ENCODE measurements at regions not wholly inside any gene's neighbourhood (a gene's known extent, or its start where the extent isn't known, plus 50 kb on each side); places are given as distances from the start of the nearest gene placed in this dataset.

DNA sequence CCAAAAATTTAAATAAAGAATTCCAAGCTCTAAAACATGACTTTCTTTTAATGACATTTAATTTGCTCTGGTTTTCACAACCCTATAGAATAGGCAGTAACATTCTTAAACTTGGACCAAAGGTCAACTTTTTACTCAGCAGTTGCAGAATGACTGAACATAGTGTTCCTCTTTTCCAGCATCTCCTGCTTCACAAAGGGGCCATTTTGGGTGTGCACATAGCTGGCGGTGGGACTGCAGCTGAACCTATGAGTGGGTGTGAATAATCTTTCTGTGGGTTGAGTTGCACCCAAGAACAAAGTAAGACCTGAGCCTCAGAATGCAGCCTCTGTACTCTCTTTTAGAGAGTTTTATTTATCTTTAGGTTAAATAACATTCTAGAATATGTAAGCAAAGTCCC is 96.9 kb upstream of the HAPLN1 start:
- ChIA-PET CTCF (no interaction called here), POLR2A (no interaction called here)
- Histone ChIP-seq H3K4me3 (ENCODE audit: low read depth in 2 of 2, low read length in 1 of 2) (no peak overlapping the region), H3K36me3 (replicated peaks in 1 of 2; ENCODE audit: control insufficient read depth in 1 of 2, insufficient read depth in 2 of 2, low read length in 1 of 2) (no peaks in the 10 kb centered on the region), H3K27ac (ENCODE audit: low read depth in 2 of 2, low read length in 1 of 2) (no peak overlapping the region), H3K9me2 (no peaks in the 10 kb centered on the region; the same call in 1 of the 2 replicates), H4K20me1 (ENCODE audit: insufficient read depth) (no peaks in the 10 kb centered on the region), H3K27me3 (ENCODE audit: insufficient read depth) (no peaks in the 10 kb centered on the region), H2AFZ (ENCODE audit: low read depth) (no peak overlapping the region), H3K9ac (no peak overlapping the region), H3K79me2 (ENCODE audit: insufficient read depth) (no peaks in the 10 kb centered on the region), H3K4me1 (ENCODE audit: control insufficient read depth in 1 of 2, insufficient read depth in 2 of 2, low read depth in 1 of 2, low read length in 1 of 2) (no peaks in the 10 kb centered on the region), H3K4me2 (no peak overlapping the region), H3F3A (replicated peaks; ENCODE audit: insufficient read depth) (no peaks in the 10 kb centered on the region), H3K9me3 (no peaks in the 10 kb centered on the region)
- 79% methylated on average over 1 of the region's 1 CpG for WGBS (ENCODE audit: low lambda C conversion rate)
- TF ChIP-seq NFIC (IDR thresholded peaks at IDR 0.05; ENCODE audit: borderline replicate concordance) (no peak), EZH2phosphoT487 (IDR thresholded peaks at IDR 0.05; ENCODE audit: borderline replicate concordance, low read depth) (no peak), RXRA (IDR thresholded peaks at IDR 0.05; ENCODE audit: borderline replicate concordance, low read depth) (no peak), NRF1 (IDR thresholded peaks at IDR 0.05; ENCODE audit: low read depth, low read length) (no peak), ELF1 (IDR thresholded peaks at IDR 0.05) (no peak), TEAD4 (IDR thresholded peaks at IDR 0.05; ENCODE audit: borderline replicate concordance, insufficient read depth) (no peak), GATA2 (CRISPR knock-in tag; IDR thresholded peaks at IDR 0.05) (no peak), FOXJ3 (CRISPR knock-in tag; IDR thresholded peaks at IDR 0.05) (no peak), POLR2AphosphoS5 (IDR thresholded peaks at IDR 0.05; ENCODE audit: low read depth, low read length) (no peak), RAD21 (IDR thresholded peaks at IDR 0.05; ENCODE audit: low read length) (no peak), FOXM1 (IDR thresholded peaks at IDR 0.05; ENCODE audit: low read depth) (no peak), EP300 (IDR thresholded peaks at IDR 0.05; ENCODE audit: borderline replicate concordance in 1 of 2, low read depth in 1 of 2, low read length in 1 of 2) (no peak), JUND (IDR thresholded peaks at IDR 0.05) (no peak)
- TF ChIP-seq, protein P1, sequence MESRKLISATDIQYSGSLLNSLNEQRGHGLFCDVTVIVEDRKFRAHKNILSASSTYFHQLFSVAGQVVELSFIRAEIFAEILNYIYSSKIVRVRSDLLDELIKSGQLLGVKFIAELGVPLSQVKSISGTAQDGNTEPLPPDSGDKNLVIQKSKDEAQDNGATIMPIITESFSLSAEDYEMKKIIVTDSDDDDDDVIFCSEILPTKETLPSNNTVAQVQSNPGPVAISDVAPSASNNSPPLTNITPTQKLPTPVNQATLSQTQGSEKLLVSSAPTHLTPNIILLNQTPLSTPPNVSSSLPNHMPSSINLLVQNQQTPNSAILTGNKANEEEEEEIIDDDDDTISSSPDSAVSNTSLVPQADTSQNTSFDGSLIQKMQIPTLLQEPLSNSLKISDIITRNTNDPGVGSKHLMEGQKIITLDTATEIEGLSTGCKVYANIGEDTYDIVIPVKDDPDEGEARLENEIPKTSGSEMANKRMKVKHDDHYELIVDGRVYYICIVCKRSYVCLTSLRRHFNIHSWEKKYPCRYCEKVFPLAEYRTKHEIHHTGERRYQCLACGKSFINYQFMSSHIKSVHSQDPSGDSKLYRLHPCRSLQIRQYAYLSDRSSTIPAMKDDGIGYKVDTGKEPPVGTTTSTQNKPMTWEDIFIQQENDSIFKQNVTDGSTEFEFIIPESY (IDR thresholded peaks at IDR 0.05; ENCODE audit: borderline replicate concordance, low read depth): no peak
- TF ChIP-seq, protein P2, sequence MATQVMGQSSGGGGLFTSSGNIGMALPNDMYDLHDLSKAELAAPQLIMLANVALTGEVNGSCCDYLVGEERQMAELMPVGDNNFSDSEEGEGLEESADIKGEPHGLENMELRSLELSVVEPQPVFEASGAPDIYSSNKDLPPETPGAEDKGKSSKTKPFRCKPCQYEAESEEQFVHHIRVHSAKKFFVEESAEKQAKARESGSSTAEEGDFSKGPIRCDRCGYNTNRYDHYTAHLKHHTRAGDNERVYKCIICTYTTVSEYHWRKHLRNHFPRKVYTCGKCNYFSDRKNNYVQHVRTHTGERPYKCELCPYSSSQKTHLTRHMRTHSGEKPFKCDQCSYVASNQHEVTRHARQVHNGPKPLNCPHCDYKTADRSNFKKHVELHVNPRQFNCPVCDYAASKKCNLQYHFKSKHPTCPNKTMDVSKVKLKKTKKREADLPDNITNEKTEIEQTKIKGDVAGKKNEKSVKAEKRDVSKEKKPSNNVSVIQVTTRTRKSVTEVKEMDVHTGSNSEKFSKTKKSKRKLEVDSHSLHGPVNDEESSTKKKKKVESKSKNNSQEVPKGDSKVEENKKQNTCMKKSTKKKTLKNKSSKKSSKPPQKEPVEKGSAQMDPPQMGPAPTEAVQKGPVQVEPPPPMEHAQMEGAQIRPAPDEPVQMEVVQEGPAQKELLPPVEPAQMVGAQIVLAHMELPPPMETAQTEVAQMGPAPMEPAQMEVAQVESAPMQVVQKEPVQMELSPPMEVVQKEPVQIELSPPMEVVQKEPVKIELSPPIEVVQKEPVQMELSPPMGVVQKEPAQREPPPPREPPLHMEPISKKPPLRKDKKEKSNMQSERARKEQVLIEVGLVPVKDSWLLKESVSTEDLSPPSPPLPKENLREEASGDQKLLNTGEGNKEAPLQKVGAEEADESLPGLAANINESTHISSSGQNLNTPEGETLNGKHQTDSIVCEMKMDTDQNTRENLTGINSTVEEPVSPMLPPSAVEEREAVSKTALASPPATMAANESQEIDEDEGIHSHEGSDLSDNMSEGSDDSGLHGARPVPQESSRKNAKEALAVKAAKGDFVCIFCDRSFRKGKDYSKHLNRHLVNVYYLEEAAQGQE (IDR thresholded peaks at IDR 0.05; ENCODE audit: low read depth, low read length): no peak
- TF ChIP-seq, protein P3, sequence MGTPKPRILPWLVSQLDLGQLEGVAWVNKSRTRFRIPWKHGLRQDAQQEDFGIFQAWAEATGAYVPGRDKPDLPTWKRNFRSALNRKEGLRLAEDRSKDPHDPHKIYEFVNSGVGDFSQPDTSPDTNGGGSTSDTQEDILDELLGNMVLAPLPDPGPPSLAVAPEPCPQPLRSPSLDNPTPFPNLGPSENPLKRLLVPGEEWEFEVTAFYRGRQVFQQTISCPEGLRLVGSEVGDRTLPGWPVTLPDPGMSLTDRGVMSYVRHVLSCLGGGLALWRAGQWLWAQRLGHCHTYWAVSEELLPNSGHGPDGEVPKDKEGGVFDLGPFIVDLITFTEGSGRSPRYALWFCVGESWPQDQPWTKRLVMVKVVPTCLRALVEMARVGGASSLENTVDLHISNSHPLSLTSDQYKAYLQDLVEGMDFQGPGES (IDR thresholded peaks at IDR 0.05; ENCODE audit: low read depth, low read length): no peak
- TF ChIP-seq, protein P4, sequence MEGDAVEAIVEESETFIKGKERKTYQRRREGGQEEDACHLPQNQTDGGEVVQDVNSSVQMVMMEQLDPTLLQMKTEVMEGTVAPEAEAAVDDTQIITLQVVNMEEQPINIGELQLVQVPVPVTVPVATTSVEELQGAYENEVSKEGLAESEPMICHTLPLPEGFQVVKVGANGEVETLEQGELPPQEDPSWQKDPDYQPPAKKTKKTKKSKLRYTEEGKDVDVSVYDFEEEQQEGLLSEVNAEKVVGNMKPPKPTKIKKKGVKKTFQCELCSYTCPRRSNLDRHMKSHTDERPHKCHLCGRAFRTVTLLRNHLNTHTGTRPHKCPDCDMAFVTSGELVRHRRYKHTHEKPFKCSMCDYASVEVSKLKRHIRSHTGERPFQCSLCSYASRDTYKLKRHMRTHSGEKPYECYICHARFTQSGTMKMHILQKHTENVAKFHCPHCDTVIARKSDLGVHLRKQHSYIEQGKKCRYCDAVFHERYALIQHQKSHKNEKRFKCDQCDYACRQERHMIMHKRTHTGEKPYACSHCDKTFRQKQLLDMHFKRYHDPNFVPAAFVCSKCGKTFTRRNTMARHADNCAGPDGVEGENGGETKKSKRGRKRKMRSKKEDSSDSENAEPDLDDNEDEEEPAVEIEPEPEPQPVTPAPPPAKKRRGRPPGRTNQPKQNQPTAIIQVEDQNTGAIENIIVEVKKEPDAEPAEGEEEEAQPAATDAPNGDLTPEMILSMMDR (IDR thresholded peaks at IDR 0.05): no peak
- TF ChIP-seq, protein P5, sequence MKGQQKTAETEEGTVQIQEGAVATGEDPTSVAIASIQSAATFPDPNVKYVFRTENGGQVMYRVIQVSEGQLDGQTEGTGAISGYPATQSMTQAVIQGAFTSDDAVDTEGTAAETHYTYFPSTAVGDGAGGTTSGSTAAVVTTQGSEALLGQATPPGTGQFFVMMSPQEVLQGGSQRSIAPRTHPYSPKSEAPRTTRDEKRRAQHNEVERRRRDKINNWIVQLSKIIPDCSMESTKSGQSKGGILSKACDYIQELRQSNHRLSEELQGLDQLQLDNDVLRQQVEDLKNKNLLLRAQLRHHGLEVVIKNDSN (IDR thresholded peaks at IDR 0.05; ENCODE audit: borderline replicate concordance, low read depth): no peak
- DNase-seq: no peak

Data from SK-N-SH (cell line).